T-helper 1 cell (primary cell): ENCODE measurements at regions not wholly inside any gene's neighbourhood (a gene's known extent, or its start where the extent isn't known, plus 50 kb on each side); places are given as distances from the start of the nearest gene placed in this dataset.

Source experiments
- DNase-seq, 5 donors: peaks; one replicate each; pipeline ENCODE4 v3.0.0-alpha.2; 2012 to 2020

DNA sequence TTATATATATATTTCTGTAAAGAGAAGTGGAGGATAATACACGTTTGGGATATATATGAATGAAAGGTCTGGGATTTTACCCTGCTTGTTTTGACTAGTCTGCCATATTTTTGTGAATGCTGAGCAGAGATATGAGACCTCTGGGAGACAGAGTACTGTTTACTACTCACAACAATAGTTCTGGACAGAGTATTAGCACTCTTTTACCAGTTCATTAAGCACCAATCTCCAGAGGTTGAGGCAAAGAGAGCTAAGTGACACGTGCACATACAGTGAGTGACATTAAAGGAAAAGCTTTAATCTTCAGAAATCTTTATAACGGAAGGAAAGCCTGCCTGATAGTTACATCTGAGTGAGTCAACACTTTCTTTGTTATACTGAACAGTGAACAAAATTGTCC is 1452.7 kb upstream of the TENM3 start:
- DNase-seq: no peak

DNA sequence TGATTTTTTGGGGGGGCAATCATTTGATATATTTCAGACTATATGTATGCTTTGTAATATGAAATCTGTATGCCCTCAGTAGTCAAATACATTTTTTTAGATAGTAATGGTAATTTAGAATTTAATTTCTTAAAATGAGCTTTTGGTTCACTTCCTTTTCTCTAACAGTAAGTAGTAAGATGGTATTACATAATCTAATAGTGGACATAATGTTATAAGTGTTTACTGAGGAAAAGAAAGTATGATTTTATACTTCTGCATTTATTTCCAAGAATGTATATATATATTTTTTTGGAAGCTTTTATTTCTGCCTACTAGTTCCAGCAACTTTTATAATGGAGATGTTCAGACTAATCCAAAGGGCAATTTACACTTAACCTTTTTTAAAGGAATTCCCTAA is 1450.7 kb upstream of the TENM3 start:
- DNase-seq: no peak

- no peak for DNase-seq
These were observed 1448.9 kb upstream of the TENM3 start for GRCh38 chr4:180794333-180794732.

DNA sequence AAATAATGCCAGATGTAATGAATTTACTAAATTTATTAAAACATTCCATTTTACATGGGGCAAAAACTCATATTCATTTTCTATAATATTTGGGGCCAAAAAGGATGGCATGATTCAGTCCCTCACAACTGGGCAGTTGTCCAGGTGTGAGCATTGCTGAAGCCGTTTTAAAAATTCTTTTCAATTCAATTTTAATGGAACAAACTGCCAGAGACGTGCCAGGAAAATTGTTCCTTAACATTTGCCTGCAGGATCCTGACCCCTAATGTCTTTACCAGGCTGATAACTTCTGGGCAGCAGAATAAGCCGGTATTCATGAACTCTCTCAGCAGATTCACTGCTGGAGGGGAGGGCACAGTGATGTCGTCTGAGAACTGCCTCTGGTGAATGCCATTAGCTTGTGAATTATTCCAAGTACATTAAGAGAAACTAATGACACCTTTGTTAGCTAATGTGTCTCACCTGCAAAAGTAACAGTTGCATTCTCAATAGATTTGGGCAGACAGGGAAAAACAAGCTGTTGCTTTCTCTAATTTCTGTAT is 1445.1 kb upstream of the TENM3 start:
- DNase-seq: no peak

DNA sequence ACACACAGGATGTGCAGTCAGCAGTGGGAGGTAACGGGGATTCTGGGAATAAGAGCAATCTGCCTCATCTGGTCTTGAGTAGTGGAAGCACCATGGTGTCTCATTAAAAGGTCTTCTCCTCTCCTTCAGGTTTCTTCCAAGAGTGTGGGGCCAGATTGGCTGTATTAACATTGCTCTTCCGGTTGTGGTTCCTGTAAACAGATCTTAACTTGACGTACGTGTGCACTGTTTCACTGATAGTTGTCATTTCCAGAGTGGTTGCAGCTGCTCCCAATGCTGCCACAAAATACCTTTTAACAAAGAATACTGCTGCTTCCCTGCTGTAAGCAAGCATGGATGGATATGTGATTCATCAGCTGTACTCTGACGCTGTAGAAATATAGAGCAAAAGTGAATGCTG is 1443.4 kb upstream of the TENM3 start:
- no peak for DNase-seq

- DNase-seq: no peak
These were observed 1438.1 kb upstream of the TENM3 start for GRCh38 chr4:180805101-180805500.

GRCh38 chr4:180808862-180809261 is 1434.3 kb upstream of the TENM3 start:
- no peak for DNase-seq

- no peak for DNase-seq
These were observed 1433.8 kb upstream of the TENM3 start for GRCh38 chr4:180809439-180809838.

GRCh38 chr4:180810581-180810980 is 1432.6 kb upstream of the TENM3 start:
- DNase-seq: no peak

DNA sequence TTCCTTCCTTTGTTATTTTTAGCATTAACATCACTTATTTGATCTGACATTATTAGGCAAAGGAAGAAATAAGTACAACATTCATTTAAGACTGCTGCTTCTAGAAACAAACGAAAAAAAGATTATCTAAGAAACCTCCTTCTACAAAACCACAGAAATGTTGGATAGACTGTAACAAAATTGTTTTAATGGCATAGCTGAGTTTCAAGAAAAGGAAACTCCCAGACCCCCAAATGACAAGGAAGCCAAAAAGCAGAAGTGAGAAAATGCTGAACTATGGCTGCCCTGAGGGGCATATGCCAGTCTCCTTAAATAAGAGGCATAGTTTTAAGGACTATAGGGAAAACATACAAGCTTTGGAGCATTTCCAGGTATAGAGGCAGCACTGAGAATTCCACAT is 1431.6 kb upstream of the TENM3 start:
- no peak for DNase-seq

GRCh38 chr4:180812783-180813182 is 1430.4 kb upstream of the TENM3 start:
- no peak for DNase-seq

DNA sequence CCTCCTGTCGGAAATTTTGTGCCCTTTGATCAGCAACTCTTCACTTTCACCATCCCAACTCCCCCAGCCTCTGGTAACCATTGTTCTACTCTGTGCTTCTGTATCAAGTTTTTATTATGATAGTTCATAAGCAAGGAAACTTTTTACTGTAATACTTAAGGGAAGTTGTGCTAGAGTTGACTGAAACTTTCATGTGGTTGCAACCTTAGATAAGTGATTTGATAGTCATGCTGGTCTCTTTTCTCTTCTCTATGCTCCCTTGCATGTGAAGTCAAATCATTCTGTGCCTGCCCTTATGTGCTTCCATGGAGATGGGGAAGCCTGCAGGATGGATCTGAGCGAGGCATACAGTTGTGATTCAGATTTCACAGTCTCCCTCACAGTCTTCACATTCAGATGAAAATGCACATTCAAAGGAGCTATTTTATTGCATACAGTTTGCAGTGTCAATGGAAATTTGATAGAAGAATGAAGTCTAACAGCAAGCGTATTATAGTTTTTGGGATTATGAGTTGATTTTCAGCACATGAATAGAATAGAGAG is 1428.3 kb upstream of the TENM3 start:
- DNase-seq: no peak

- no peak for DNase-seq
These were observed 1425.7 kb upstream of the TENM3 start for GRCh38 chr4:180817529-180817928.

DNA sequence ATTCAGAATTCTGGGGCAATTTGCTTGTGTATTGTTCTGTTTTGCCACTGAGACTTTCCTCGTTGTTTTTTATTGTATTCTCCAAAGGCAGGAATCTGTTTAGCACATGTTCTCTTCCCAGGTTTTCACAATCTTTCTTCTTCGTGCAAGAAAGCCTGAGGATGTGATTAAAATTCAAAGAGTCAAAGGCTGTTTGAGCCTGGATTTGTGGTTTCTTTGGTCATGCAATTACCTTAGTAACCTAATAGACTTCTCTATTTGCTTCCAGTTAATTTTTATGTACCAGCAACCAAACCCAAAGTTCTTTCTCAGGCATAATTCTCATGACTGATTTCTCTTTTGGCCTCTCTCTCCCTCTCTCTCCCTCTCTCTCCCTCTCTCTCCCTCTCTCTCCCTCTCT is 1420.1 kb upstream of the TENM3 start:
- DNase-seq: no peak

- DNase-seq: no peak
These were observed 1415.8 kb upstream of the TENM3 start for GRCh38 chr4:180827232-180828009.

- no peak for DNase-seq
These were observed 1414.7 kb upstream of the TENM3 start for GRCh38 chr4:180828455-180829018.

DNA sequence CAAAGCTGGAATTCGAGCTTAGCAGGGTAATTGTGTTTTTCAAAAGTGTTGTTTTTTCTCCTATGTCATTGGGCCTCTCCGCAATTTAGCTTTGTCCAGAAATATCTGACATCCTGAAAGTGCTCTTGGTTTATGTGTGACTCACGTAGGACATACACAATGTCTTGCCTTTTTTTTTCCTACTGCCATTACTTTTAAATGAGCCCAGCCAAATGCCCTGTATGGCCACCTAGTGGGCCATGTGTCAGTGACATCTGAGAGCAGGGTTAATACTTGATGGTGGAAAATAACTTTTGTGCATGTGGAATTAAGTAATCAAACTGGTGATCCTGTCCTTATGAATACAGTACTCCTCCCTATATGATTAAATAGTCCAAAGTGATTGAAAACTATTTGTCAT is 1411.1 kb upstream of the TENM3 start:
- no peak for DNase-seq

DNA sequence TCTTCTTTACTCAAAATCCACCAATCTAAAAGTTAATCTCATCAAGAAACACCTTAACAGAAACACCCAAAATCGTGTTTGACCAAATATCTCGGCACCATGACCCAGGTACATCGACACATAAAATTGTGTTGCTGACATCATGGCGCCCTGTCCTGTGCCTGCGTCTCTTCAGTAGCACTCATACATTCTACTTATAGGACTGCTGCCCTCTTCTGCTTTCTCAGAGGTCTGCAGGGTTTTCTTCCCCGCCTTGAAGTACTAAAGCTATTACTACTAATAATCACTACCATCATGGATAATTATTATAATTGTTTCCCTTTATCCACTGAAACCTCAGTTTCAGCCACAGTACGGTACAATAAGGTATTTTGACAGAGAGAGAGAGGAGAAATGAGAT is 1403.1 kb upstream of the TENM3 start:
- DNase-seq: no peak

GRCh38 chr4:180850318-180850940 is 1392.8 kb upstream of the TENM3 start:
- no peak for DNase-seq

- no peak for DNase-seq
These were observed 1390.5 kb upstream of the TENM3 start for GRCh38 chr4:180852738-180853137.

GRCh38 chr4:180855184-180855583 is 1388.0 kb upstream of the TENM3 start:
- DNase-seq: no peak

DNA sequence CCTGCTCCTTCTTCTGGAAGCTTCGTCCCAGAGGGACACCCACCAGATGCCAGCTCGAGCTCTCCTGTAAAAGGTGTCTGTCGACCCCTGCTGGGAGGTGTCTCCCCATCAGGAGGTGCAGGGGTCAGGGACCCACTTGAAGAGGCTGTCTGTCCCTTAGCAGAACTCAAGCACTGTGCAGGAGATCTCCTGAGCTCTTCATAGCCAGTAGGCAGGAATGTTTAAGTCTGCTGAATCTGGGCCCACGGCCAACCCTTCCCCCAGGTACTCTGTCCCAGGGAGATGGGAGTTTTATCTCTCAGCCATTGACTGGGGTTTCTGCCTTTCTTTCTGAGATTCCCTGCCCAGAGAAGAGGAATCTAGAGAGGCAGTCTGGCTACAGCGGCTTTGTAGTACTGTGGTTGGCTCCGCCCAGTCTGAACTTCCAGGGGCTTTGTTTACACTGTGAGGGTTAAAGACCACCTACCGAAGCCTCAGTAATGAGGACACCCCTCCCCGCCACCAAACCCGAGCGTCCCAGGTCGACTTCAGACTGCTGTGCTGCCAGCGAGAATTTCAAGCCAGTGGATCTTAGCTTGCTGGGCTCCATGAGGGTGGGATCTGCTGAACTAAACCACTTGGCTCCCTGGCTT is 1383.0 kb upstream of the TENM3 start:
- DNase-seq: no peak

DNA sequence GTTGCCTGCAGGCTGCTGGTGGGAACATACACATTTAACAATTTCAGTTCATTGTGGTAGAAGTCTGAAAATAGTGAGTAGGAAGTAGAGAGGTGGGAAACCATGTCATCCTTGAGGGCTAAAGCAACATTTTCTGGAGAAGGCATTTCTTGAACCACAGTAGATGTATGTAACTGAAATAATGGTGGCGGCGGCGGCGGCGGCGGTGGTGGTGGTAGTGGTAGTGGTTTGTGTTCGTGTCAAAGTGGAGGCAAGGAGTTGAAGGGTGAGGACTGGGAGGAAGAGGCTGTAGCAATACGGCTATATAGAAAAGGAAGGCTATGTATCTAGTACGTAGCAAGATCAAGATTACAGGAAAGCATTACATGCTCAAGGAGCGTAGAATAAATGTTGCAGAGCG is 1381.6 kb upstream of the TENM3 start:
- DNase-seq: no peak
